ENCODE measurements at regions not wholly inside any gene's neighbourhood (a gene's known extent, or its start where the extent isn't known, plus 50 kb on each side); places are given as distances from the start of the nearest gene placed in this dataset.

GRCh38 chr7:153576096-153576495 lies 476.1 kb upstream of the DPP6 start:
- TF ChIP-seq RAD21 (IDR thresholded peaks at IDR 0.05; ENCODE audit: low read depth) (no peak), USF1 (IDR thresholded peaks at IDR 0.05) (no peak), REST (IDR thresholded peaks at IDR 0.05; ENCODE audit: low read depth) (no peak)
